ENCODE measurements at regions not wholly inside any gene's neighbourhood (a gene's known extent, or its start where the extent isn't known, plus 50 kb on each side); places are given as distances from the start of the nearest gene placed in this dataset.

DNA sequence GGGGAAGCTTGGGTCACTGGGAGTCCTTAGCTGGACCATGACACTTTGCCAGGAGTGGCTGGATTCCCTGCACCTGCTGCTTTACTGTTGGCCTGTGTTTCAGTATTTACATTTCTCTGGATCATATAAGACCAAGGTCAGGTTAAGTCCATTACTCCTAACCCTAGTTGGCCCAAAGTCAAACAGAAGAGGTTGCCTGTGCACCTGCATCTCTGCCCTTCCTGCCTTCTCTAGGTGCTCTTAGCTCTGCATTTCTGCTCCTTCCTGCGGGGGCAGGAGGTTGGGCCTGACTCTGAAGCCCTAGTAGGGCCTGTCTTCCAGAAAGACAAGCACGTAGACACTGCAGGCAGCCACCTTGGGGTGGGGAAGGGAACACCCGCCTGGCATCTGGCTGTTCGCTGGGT lies 124.3 kb downstream of the RPLP1 start:
- DNase-seq (ENCODE audit: low read depth in 2 of 2): no peak

- DNase-seq (ENCODE audit: low read depth in 2 of 2): no peak
These were observed 124.8 kb downstream of the RPLP1 start for GRCh38 chr15:69577397-69577796.

DNA sequence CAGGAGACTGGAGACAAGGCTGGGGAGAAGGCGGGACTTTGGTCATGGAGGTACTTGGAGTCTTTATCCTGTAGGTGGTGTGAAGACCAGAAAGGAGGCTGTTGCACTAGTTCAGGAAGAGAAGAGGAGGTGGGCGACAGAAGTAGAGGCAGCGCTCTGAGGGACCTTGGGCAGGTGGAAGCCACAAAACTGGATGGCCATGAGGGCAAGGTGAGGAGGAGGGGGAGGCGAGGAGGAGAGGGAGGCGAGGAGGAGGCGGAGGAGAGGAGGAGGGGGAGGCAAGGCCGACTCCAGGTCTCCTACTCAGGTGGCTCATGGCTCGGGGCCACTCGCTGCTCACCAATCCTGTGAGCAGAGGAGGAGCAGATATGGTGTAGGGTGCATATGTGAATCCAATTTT lies 125.6 kb downstream of the RPLP1 start:
- DNase-seq (ENCODE audit: low read depth in 2 of 2): no peak

GRCh38 chr15:69578787-69579583 lies 126.4 kb downstream of the RPLP1 start:
- DNase-seq (ENCODE audit: low read depth in 2 of 2): no peak

- no peak for DNase-seq (ENCODE audit: low read depth in 2 of 2)
These were observed 127.5 kb downstream of the RPLP1 start for GRCh38 chr15:69579950-69580618.

- DNase-seq (ENCODE audit: low read depth in 2 of 2): no peak
These were observed 131.0 kb downstream of the RPLP1 start for GRCh38 chr15:69583626-69584025.

- no peak for DNase-seq (ENCODE audit: low read depth in 2 of 2)
These were observed 133.3 kb downstream of the RPLP1 start for GRCh38 chr15:69585937-69586336.

GRCh38 chr15:69586721-69587120 lies 134.1 kb downstream of the RPLP1 start:
- no peak for DNase-seq (ENCODE audit: low read depth in 2 of 2)

- no peak for DNase-seq (ENCODE audit: low read depth in 2 of 2)
These were observed 135.3 kb downstream of the RPLP1 start for GRCh38 chr15:69587723-69588426.

DNA sequence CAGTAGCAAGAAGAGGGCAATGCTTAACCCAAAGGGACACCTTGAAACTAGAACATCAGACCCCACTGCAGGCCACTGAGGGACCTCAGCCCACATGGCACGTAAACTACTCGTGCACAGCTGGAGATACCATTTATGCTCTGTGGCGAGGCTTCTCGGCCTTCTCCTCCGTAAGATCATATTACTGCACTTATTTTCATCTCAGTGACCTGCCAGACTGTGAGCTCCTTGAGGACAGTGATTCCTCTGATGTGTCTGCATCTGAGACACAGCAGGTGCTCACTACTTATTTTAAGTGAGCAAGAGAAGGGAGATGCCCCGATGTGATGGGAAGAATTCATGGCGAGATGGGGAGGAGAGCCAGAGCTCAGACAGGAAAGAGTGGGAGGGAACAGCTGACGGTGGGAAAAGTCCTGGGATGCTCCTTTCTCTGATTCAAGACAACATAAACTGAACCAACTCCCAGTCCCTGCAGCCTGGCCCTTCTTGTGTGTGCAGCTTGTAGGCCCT lies 137.6 kb downstream of the RPLP1 start:
- no peak for DNase-seq (ENCODE audit: low read depth in 2 of 2)

GRCh38 chr15:69590932-69591524 lies 138.4 kb downstream of the RPLP1 start:
- DNase-seq (ENCODE audit: low read depth in 2 of 2): no peak

GRCh38 chr15:69591905-69592508 lies 139.4 kb downstream of the RPLP1 start:
- no peak for DNase-seq (ENCODE audit: low read depth in 2 of 2)

- no peak for DNase-seq (ENCODE audit: low read depth in 2 of 2)
These were observed 140.3 kb downstream of the RPLP1 start for GRCh38 chr15:69592954-69593353.

DNA sequence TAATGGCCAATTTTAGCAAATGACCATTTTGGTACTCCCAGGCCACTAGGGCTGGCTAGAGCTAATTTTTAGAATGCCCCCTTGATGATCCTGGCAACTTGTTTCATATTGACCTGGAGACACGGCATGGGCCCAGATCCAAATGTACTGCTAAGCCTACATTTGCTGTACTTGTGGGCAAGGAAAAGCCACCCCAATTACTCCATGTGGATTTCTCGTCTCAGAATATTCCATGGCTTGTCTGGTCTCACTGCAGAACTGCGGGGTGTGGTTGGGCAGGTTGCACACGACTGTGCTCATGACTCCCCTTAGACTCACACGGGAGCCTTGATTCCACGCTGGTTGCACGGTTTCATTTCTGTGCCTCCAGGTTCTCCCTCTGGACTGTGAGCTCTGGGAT lies 140.9 kb downstream of the RPLP1 start:
- no peak for DNase-seq (ENCODE audit: low read depth in 2 of 2)

GRCh38 chr15:69593981-69594966 lies 141.7 kb downstream of the RPLP1 start:
- DNase-seq (ENCODE audit: low read depth in 2 of 2): no peak

DNA sequence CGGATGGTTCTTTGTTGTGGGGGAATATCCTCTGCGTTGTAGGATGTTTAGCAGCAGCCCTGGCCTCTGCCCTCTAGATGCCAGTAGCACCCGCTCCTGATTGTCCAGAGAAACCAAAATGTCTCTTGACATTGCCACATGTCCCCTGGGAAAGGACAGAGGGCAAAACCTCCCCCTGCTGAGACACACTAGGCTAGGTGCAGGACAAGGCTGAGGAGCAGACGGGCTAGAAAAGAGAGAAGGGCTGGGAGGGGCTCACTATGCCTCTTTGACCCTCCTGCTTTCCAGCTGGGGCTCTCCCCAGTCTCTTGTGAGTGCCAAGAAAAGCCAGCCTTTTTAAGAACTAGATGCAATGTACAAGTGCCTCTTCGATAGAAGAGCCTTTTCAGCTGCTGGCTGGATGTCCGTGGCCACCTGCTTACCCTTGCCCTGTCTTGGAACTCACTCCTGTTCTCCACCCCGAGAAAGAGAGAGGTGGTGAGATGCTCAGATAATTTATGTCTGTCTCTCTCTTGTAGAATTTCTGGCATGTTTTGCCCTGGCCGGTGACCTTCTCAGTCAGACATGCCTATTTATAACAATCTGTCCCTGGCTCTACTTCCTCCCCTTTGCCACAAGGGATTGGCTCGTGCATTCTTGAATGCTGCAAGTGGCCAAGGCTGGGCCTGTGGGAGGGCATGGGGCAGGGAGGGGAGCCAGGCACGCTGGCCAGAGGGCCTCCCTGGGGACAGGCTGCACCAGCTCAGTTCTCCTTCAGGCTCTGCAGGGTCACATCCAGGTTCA lies 142.6 kb downstream of the RPLP1 start:
- DNase-seq (ENCODE audit: low read depth in 2 of 2): no peak

GRCh38 chr15:69597061-69597592 lies 144.5 kb downstream of the RPLP1 start:
- no peak for DNase-seq (ENCODE audit: low read depth in 2 of 2)

- DNase-seq (ENCODE audit: low read depth in 2 of 2): no peak
These were observed 146.7 kb downstream of the RPLP1 start for GRCh38 chr15:69599271-69599670.

- DNase-seq (ENCODE audit: low read depth in 2 of 2): no peak
These were observed 148.0 kb downstream of the RPLP1 start for GRCh38 chr15:69600556-69601085.

Data from stimulated activated CD4-positive, alpha-beta T cell treated with anti-CD3 and anti-CD28 coated beads, Interleukin-4, amount 100 ng/mL, for 48 hours (primary cell).